Prostate gland (tissue), 2 donors: ENCODE measurements at regions not wholly inside any gene's neighbourhood (a gene's known extent, or its start where the extent isn't known, plus 50 kb on each side); places are given as distances from the start of the nearest gene placed in this dataset.

ENCODE experiments used
- DNase-seq: peaks from one replicate; pipeline ENCODE4 v3.0.0-alpha.2; 2019; ENCODE audit warnings: low spot score
- H3K27ac ChIP-seq, 2 donors: fragments of 200-600 bp; sonication (generic); 2 replicates each; pipeline ENCODE4 v1.5.1; 2017 to 2019
- H3K27me3 ChIP-seq: fragments of 200-600 bp; sonication (generic); replicated peaks from 2 replicates; pipeline ENCODE4 v1.5.1; 2019; ENCODE audit not compliant: insufficient read depth
- H3K36me3 ChIP-seq, 2 donors: fragments of 200-600 bp; sonication (generic); 1 replicate in 1 of 2; 2 replicates in 1 of 2; pipeline versions ENCODE4 v1.5.1 to v1.8.1; 2017 to 2019
- H3K4me1 ChIP-seq: fragments of 200-600 bp; sonication (generic); replicated peaks from 2 replicates; pipeline ENCODE4 v1.5.1; 2019
- H3K4me3 ChIP-seq, 2 donors: fragments of 200-600 bp; sonication (generic); 2 replicates each; pipeline ENCODE4 v1.5.1; 2017 to 2019
- H3K9me3 ChIP-seq: fragments of 200-600 bp; sonication (generic); 2 replicates; pipeline ENCODE4 v1.5.1; 2017
- CTCF ChIP-seq, 4 experiments: fragments of 200-600 bp in 2 of 4; fragments of 450-650 bp in 2 of 4; sonication (generic) in 2 of 4; IDR thresholded peaks; 1 replicate in 3 of 4; 2 replicates in 1 of 4; pipeline ENCODE4 v1.5.1; 2016 to 2019; ENCODE audit warnings: antibody characterized with exemption in 4 of 4, mild to moderate bottlenecking in 2 of 4, moderate library complexity in 2 of 4
- POLR2A ChIP-seq: fragments of 450-650 bp; IDR thresholded peaks from one replicate; pipeline ENCODE4 v1.6.1; 2016; ENCODE audit warnings: antibody characterized with exemption, mild to moderate bottlenecking
- POLR2AphosphoS5 ChIP-seq: sonication (generic); formaldehyde crosslinking; IDR thresholded peaks from one replicate; pipeline ENCODE4 v1.6.1; 2017; ENCODE audit warnings: antibody characterized with exemption
- WGBS: methylation state at CpG from one replicate; pipeline ENCODE4 v1.1.5; 2018; 5-methylcytosine and 5-hydroxymethylcytosine counted together
- intact Hi-C: fragments of 100-400 bp; cut with DNase I; formaldehyde crosslinking; loops from one replicate; pipeline ENCODE4 v1.14.2; 2022

GRCh38 chr13:106981051-106981450, 413.1 kb upstream of the ARGLU1 start:
- Histone ChIP-seq H3K4me3 (no peak overlapping the region), H3K27me3 (no peaks in the 10 kb centered on the region), H3K27ac (no peak overlapping the region), H3K4me1 (no peaks in the 10 kb centered on the region), H3K9me3 (no peaks in the 10 kb centered on the region), H3K36me3 (no peaks in the 10 kb centered on the region)
- TF ChIP-seq CTCF (IDR thresholded peaks at IDR 0.05) (no peak), POLR2A (no peak), POLR2AphosphoS5 (no peak)
- 14% methylated on average over 2 of the region's 2 CpGs for WGBS
- no peak for DNase-seq
- intact Hi-C loops = no loop called here

- no peak overlapping the region for H3K4me3 ChIP-seq
- 79% methylated on average over 1 of the region's 1 CpG for WGBS
- no peak overlapping the region for H3K27ac ChIP-seq
- intact Hi-C loops = no loop called here
- DNase-seq = no peak
- no peaks in the 10 kb centered on the region for H3K27me3 ChIP-seq
- no peaks in the 10 kb centered on the region for H3K36me3 ChIP-seq
- TF ChIP-seq CTCF (IDR thresholded peaks at IDR 0.05) = no peak
- TF ChIP-seq POLR2A = no peak
- TF ChIP-seq POLR2AphosphoS5 = no peak
- H3K9me3 ChIP-seq = no peaks in the 10 kb centered on the region
- H3K4me1 ChIP-seq = no peaks in the 10 kb centered on the region
Measured at GRCh38 chr13:106967391-106967790, 399.5 kb upstream of the ARGLU1 start.

DNA sequence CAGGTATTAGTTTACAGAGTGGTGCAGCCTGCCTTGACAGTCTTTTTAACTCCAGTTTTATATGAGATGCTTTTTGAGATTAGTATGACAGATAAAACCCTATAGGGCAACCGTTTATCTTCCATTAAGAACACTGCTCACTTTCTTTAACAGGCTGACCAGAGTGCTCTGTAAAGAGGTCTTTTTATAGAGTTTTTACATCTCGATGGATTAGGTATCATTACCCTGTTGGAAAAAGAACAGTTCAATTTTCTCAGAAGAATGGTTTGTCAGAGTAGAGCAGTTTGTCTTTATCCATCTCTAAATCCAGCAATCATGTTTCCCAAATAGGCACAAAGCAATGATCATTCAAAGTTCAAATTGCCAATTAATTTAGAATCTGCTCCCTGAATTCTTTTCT, 395.2 kb upstream of the ARGLU1 start:
- Histone ChIP-seq H3K27me3 (no peaks in the 10 kb centered on the region), H3K4me1 (no peaks in the 10 kb centered on the region), H3K36me3 (no peaks in the 10 kb centered on the region), H3K4me3 (no peak overlapping the region), H3K27ac (no peak overlapping the region), H3K9me3 (no peaks in the 10 kb centered on the region)
- DNase-seq = no peak
- WGBS = 19% methylated on average over 2 of the region's 2 CpGs
- intact Hi-C loops = no loop called here
- TF ChIP-seq POLR2AphosphoS5 (no peak), CTCF (IDR thresholded peaks at IDR 0.05) (no peak), POLR2A (no peak)

DNA sequence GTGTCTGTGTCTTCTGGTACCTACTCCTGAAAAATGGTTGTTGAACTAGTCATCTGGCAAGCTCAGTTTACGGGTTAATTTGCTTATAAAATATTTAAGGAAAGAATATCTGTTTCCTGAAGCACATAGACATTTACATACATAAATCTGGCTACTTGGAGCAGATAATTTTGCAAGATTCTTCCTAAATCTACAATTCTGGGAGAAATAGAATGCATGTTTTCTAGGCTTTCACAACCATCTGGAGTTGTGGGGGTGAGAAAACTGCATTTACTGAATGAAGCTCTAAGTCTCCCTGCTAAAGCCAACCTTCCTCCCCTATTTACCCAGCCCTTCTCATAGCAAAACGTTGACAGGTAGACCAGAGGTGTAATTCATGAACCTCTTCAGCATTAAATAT, 393.7 kb upstream of the ARGLU1 start:
- no peaks in the 10 kb centered on the region for H3K27me3 ChIP-seq
- no peak overlapping the region for H3K27ac ChIP-seq
- H3K9me3 ChIP-seq = no peaks in the 10 kb centered on the region
- WGBS = 73% methylated on average over 2 of the region's 2 CpGs
- DNase-seq = no peak
- TF ChIP-seq POLR2AphosphoS5 (no peak), POLR2A (no peak), CTCF (IDR thresholded peaks at IDR 0.05) (no peak)
- H3K4me3 ChIP-seq = no peak overlapping the region
- intact Hi-C loops = no loop called here
- no peaks in the 10 kb centered on the region for H3K4me1 ChIP-seq
- H3K36me3 ChIP-seq = no peaks in the 10 kb centered on the region

DNA sequence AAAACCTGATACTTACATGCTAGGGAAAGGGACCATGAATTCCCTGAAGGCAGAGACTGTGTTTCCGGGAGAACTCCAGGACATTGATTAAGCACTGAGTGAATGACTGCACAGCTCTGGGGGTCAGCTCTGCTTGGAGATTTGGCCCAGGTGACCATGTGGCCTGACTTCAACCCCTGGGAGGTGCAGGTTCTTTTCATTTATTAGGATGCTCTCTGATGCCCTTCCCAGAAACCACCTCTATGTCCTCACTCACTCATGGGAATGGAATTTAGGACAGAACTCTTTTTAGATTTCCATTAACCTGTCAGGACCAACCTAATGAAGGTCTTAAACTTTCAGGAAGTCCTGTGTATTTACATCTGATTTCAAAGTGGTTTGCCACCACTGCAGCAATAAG, 393.3 kb upstream of the ARGLU1 start:
- no peak overlapping the region for H3K4me3 ChIP-seq
- no peaks in the 10 kb centered on the region for H3K9me3 ChIP-seq
- TF ChIP-seq POLR2A (no peak), POLR2AphosphoS5 (no peak), CTCF (IDR thresholded peaks at IDR 0.05) (no peak)
- intact Hi-C loops = no loop called here
- H3K4me1 ChIP-seq = no peaks in the 10 kb centered on the region
- H3K27me3 ChIP-seq = no peaks in the 10 kb centered on the region
- no peak overlapping the region for H3K27ac ChIP-seq
- no peaks in the 10 kb centered on the region for H3K36me3 ChIP-seq
- 85% methylated on average over 1 of the region's 1 CpG for WGBS
- no peak for DNase-seq
